HCT116 (cell line): ENCODE measurements at regions not wholly inside any gene's neighbourhood (a gene's known extent, or its start where the extent isn't known, plus 50 kb on each side); places are given as distances from the start of the nearest gene placed in this dataset.

Experiments
- ATAC-seq: fragments of 200-7000 bp; cut with Tn5 transposase; 2 replicates; pipeline ENCODE4 v1.9.1; 2020; ENCODE audit warnings: mild to moderate bottlenecking, moderate library complexity
- BruUV-seq: library from RNA; stranded (reverse); fragments of 400-500 nt; replicated peaks from 2 replicates; lab custom pipeline; 2021; lab: Mats Ljungman, UMichigan
- CTCF ChIA-PET: fragments of 300-600 bp; sonication (Branson Sonifier 250); formaldehyde crosslinking; loops from one replicate; lab custom pipeline; 2021; ENCODE audit warnings: antibody characterized with exemption; lab: Charles Lee
- POLR2A ChIA-PET: fragments of 300-600, 350-600 bp; sonication (Branson Sonifier 250); formaldehyde crosslinking; loops from one replicate; lab custom pipeline; 2021; ENCODE audit warnings: antibody characterized with exemption; lab: Charles Lee
- RAD21 ChIA-PET, 2 experiments: fragments of 300-600 bp; sonication (Branson Sonifier 250); formaldehyde crosslinking; loops; one replicate each; lab custom pipeline; 2023; ENCODE audit warnings: low total read pairs in 2 of 2; ENCODE audit not compliant: uncharacterized antibody in 2 of 2, unreplicated experiment in 2 of 2, low non-redundant PET in 1 of 2; lab: Charles Lee
- DNase-seq: peaks from one replicate; pipeline ENCODE4 v3.0.0-alpha.2; 2010; ENCODE audit warnings: low read depth, low spot score
- H2AFZ ChIP-seq: fragments of 200-600 bp; shearing (Covaris generic), sonication (generic); 2 replicates; pipeline ENCODE4 v1.6.1; 2017; ENCODE audit warnings: low read depth, mixed run types, mixed read lengths, antibody characterized with exemption, low read length; ENCODE audit not compliant: poor library complexity, severe bottlenecking
- H3K27ac ChIP-seq: 2 replicates; pipeline ENCODE4 v1.5.1; 2012; ENCODE audit warnings: low read depth, low read length
- H3K27me3 ChIP-seq: fragments of 200-600 bp; sonication (generic); 2 replicates; pipeline ENCODE4 v1.6.1; 2016; ENCODE audit warnings: mixed run types, low read length, mixed read lengths; ENCODE audit not compliant: insufficient read depth
- H3K36me3 ChIP-seq, 2 experiments: fragments of 200-500 bp in 1 of 2; fragments of 200-600 bp in 1 of 2; sonication (Bioruptor generic) in 1 of 2; sonication (generic) in 1 of 2; 2 replicates each; pipeline versions ENCODE4 v1.5.1 to v1.6.1; 2014 to 2016; ENCODE audit warnings: low read length in 2 of 2, inconsistent platforms in 1 of 2, mixed read lengths in 1 of 2, mixed run types in 1 of 2; ENCODE audit not compliant: insufficient read depth in 2 of 2, control insufficient read depth in 1 of 2
- H3K4me1 ChIP-seq, 2 experiments: fragments of 200-600 bp in 1 of 2; sonication (generic) in 1 of 2; 2 replicates each; pipeline versions ENCODE4 v1.5.1 to v1.6.1; 2012 to 2017; ENCODE audit warnings: low read length in 2 of 2, inconsistent platforms in 1 of 2, mild to moderate bottlenecking in 1 of 2, mixed read lengths in 1 of 2, mixed run types in 1 of 2, moderate library complexity in 1 of 2; ENCODE audit not compliant: insufficient read depth in 2 of 2, control insufficient read depth in 1 of 2
- H3K4me2 ChIP-seq: fragments of 200-600 bp; sonication (generic); 2 replicates; pipeline ENCODE4 v1.6.1; 2017; ENCODE audit warnings: mixed run types, low read length, mixed read lengths
- H3K4me3 ChIP-seq, 2 experiments: fragments of 200-600 bp in 1 of 2; sonication (generic) in 1 of 2; replicated peaks in 1 of 2; 2 replicates each; pipeline ENCODE4 v1.5.1; 2011 to 2016; ENCODE audit warnings: low read length in 2 of 2, control low read depth in 1 of 2, low read depth in 1 of 2, mild to moderate bottlenecking in 1 of 2, mixed read lengths in 1 of 2, mixed run types in 1 of 2
- H3K79me2 ChIP-seq: fragments of 200-600 bp; sonication (generic); 2 replicates; pipeline ENCODE4 v1.6.1; 2017; ENCODE audit warnings: mild to moderate bottlenecking, mixed run types, low read length, moderate library complexity, mixed read lengths; ENCODE audit not compliant: insufficient read depth
- H3K9ac ChIP-seq: fragments of 200-600 bp; sonication (generic); 2 replicates; pipeline ENCODE4 v1.6.1; 2016; ENCODE audit warnings: low read length, mixed read lengths
- H3K9me2 ChIP-seq: fragments of 200-600 bp; sonication (generic), shearing (Covaris generic); 2 replicates; pipeline ENCODE4 v1.6.1; 2017; ENCODE audit warnings: mixed run types, mild to moderate bottlenecking, moderate library complexity; ENCODE audit not compliant: insufficient read depth
- H3K9me3 ChIP-seq, 2 experiments: fragments of 200-500 bp in 1 of 2; fragments of 200-600 bp in 1 of 2; sonication (Bioruptor generic) in 1 of 2; sonication (generic) in 1 of 2; 2 replicates each; pipeline ENCODE4 v1.6.1; 2014 to 2017; ENCODE audit warnings: low read length in 2 of 2, mixed read lengths in 2 of 2, inconsistent platforms in 1 of 2, low read depth in 1 of 2, mild to moderate bottlenecking in 1 of 2, mixed run types in 1 of 2, moderate library complexity in 1 of 2; ENCODE audit not compliant: control insufficient read depth in 1 of 2, insufficient read depth in 1 of 2
- H4K20me1 ChIP-seq: fragments of 200-600 bp; sonication (generic), shearing (Covaris generic); 2 replicates; pipeline ENCODE4 v1.6.1; 2017; ENCODE audit warnings: mixed run types, mild to moderate bottlenecking, moderate library complexity; ENCODE audit not compliant: insufficient read depth
- CTCF ChIP-seq, 3 experiments: fragments of 200-600 bp in 1 of 3; sonication (generic) in 1 of 3; IDR thresholded peaks in 2 of 3; conservative IDR thresholded peaks in 1 of 3; 2 replicates each; pipeline ENCODE4 v1.5.1; 2012 to 2017; ENCODE audit warnings: low read depth in 2 of 3, low read length in 2 of 3, antibody characterized with exemption in 1 of 3, borderline replicate concordance in 1 of 3, control low read depth in 1 of 3, mild to moderate bottlenecking in 1 of 3, mixed read lengths in 1 of 3, mixed run types in 1 of 3, moderate library complexity in 1 of 3; ENCODE audit not compliant: insufficient read depth in 1 of 3
- EGR1 ChIP-seq: IDR thresholded peaks from 2 replicates; pipeline ENCODE4 v1.6.1; 2012; ENCODE audit warnings: low read depth
- EZH2 ChIP-seq: fragments of 200-600 bp; sonication (generic); IDR thresholded peaks from 2 replicates; pipeline ENCODE4 v1.6.1; 2017; ENCODE audit warnings: antibody characterized with exemption, mixed run types
- RAD21 ChIP-seq: IDR thresholded peaks from 2 replicates; pipeline ENCODE4 v1.6.1; 2012; ENCODE audit warnings: low read depth, mild to moderate bottlenecking
- SP1 ChIP-seq: IDR thresholded peaks from 2 replicates; pipeline ENCODE4 v1.6.1; 2012; ENCODE audit warnings: low read depth
- YY1 ChIP-seq: IDR thresholded peaks from 2 replicates; pipeline ENCODE4 v1.6.1; 2011; ENCODE audit warnings: low read length, low read depth, moderate library complexity, mild to moderate bottlenecking; ENCODE audit not compliant: insufficient replicate concordance; ENCODE audit errors: extremely low read depth
- ZNF274 ChIP-seq: fragments of 200-500 bp; sonication (Bioruptor generic); IDR thresholded peaks from 2 replicates; pipeline ENCODE4 v1.6.1; 2014; ENCODE audit warnings: mild to moderate bottlenecking, low read depth, low read length, inconsistent platforms
- intact Hi-C: fragments of 100-400 bp; cut with micrococcal nuclease; formaldehyde crosslinking; loops from 2 replicates; pipeline ENCODE4 v1.10.0; 2022

GRCh38 chr5:72656331-72656730, 149.1 kb upstream of the ZNF366 start:
- no peak overlapping the region for H2AFZ ChIP-seq
- CTCF ChIA-PET: interaction anchor here (1.0 kb wide), 1 partner anchor 46 kb away, joined by 3 read pairs; no protein-coding TSS in a partner anchor
- POLR2A ChIA-PET: no interaction called here
- H3K4me3 ChIP-seq: no peak overlapping the region
- no peaks in the 10 kb centered on the region for H3K79me2 ChIP-seq
- BruUV-seq: no TSS peak
- H3K9me2 ChIP-seq: no peaks in the 10 kb centered on the region
- H3K4me2 ChIP-seq: no peak overlapping the region
- H3K4me1 ChIP-seq: no peaks in the 10 kb centered on the region
- RAD21 ChIA-PET: no interaction called here
- no peak overlapping the region for H3K9ac ChIP-seq
- no peaks in the 10 kb centered on the region for H4K20me1 ChIP-seq
- H3K27me3 ChIP-seq: no peaks in the 10 kb centered on the region
- no peak for ATAC-seq
- TF ChIP-seq ZNF274 (no peak), RAD21 (no peak), SP1 (no peak), CTCF (IDR thresholded peaks at IDR 0.05 in 2 of 3, conservative IDR thresholded peaks at IDR 0.05 in 1 of 3; ENCODE audit: borderline replicate concordance in 1 of 3, insufficient read depth in 1 of 3, low read depth in 2 of 3, low read length in 2 of 3) (no peak)
- H3K27ac ChIP-seq: no peak overlapping the region
- DNase-seq: no peak
- intact Hi-C loops: no loop called here
- no peaks in the 10 kb centered on the region for H3K36me3 ChIP-seq
- H3K9me3 ChIP-seq: no peaks in the 10 kb centered on the region

- RAD21 ChIA-PET: no interaction called here
- intact Hi-C loops: no loop called here
- TF ChIP-seq YY1: no peak
- TF ChIP-seq EGR1: no peak
- TF ChIP-seq CTCF (IDR thresholded peaks at IDR 0.05 in 2 of 3, conservative IDR thresholded peaks at IDR 0.05 in 1 of 3; ENCODE audit: borderline replicate concordance in 1 of 3, insufficient read depth in 1 of 3, low read depth in 2 of 3, low read length in 2 of 3): no peak
- no peak for TF ChIP-seq ZNF274
- TF ChIP-seq EZH2: no peak
- TF ChIP-seq, all 23 proteins: peak for 0
- Histone ChIP-seq H3K9me2 (no peaks in the 10 kb centered on the region), H3K9ac (no peak overlapping the region), H3K4me3 (no peak overlapping the region), H3K27me3 (no peaks in the 10 kb centered on the region), H3K9me3 (no peaks in the 10 kb centered on the region), H3K36me3 (no peaks in the 10 kb centered on the region), H3K79me2 (no peaks in the 10 kb centered on the region), H3K27ac (no peak overlapping the region), H4K20me1 (no peaks in the 10 kb centered on the region), H3K4me2 (no peak overlapping the region), H2AFZ (no peak overlapping the region), H3K4me1 (peaks cover 0 to 5% of the 10 kb centered on the region in 2 experiments; a peak in 1 of 4 replicates)
- ATAC-seq: no peak
- ChIA-PET CTCF (no interaction called here), POLR2A (no interaction called here)
- BruUV-seq: no TSS peak
- no peak for DNase-seq
Measured at GRCh38 chr5:72654231-72654630, 147.0 kb upstream of the ZNF366 start.
